ENCODE measurements at regions not wholly inside any gene's neighbourhood (a gene's known extent, or its start where the extent isn't known, plus 50 kb on each side); places are given as distances from the start of the nearest gene placed in this dataset.
"Not testable (repeated sequence)": the region's sequence is repeated elsewhere in the genome, so short reads cannot be mapped to it uniquely, and the experiment has no call there.

GRCh38 chr4:63062891-63063290 lies 1346.4 kb downstream of the TECRL start:
- DNase-seq (ENCODE audit: low read depth in 2 of 2) = not testable (repeated sequence)

GRCh38 chr4:63049726-63050125 lies 1359.5 kb downstream of the TECRL start:
- no peak for DNase-seq (ENCODE audit: low read depth in 2 of 2)

- no peak for DNase-seq (ENCODE audit: low read depth in 2 of 2)
These were observed 1360.0 kb downstream of the TECRL start for GRCh38 chr4:63049278-63049677.

GRCh38 chr4:63036159-63036866 lies 1372.9 kb downstream of the TECRL start:
- DNase-seq (ENCODE audit: low read depth in 2 of 2) = no peak

- DNase-seq (ENCODE audit: low read depth in 2 of 2) = no peak
These were observed 1379.9 kb downstream of the TECRL start for GRCh38 chr4:63029380-63029779.

- DNase-seq (ENCODE audit: low read depth in 2 of 2) = no peak
These were observed 1388.6 kb downstream of the TECRL start for GRCh38 chr4:63020661-63021060.

- no peak for DNase-seq (ENCODE audit: low read depth in 2 of 2)
These were observed 1392.0 kb downstream of the TECRL start for GRCh38 chr4:63017300-63017699.

DNA sequence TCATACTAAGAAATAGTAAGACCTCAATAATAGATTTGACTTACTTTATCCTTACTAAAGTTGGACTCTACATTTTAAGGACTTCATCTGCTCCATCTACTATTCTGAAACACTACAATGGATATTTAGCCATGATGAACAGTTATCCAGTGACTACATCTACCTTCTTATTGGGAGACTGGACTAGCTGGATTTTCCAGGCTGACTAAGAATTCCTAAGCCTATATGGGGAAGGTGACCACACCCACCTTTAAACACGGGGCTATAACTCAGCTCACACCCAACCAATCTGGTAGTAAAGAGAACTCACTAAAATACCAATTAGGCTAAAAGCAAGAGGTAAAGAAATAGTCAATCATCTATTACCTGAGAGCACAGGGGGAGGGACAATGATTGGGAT lies 1438.4 kb downstream of the TECRL start:
- DNase-seq (ENCODE audit: low read depth in 2 of 2) = no peak

- DNase-seq (ENCODE audit: low read depth in 2 of 2) = no peak
These were observed 1448.8 kb downstream of the TECRL start for GRCh38 chr4:62960415-62960814.

DNA sequence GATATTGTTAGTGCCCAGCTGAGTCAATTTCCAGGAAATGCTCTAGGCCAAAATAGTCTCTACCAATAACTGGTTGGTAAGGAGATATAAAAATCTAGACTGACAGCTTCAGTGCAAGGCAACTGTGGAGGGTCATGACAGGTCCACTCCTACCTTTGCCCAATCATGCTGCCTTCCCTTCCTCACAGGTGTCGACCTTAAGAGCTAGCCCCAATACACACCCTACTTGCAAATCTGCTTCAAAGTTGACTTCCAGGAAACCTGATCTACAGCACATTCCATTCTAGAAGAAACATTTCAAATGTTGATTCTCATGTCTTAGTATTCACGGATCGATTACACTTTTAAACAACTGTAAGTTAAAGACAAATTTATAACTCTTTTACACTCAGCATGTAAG lies 1455.5 kb downstream of the TECRL start:
- no peak for DNase-seq (ENCODE audit: low read depth in 2 of 2)

- no peak for DNase-seq (ENCODE audit: low read depth in 2 of 2)
These were observed 1456.9 kb downstream of the TECRL start for GRCh38 chr4:62952366-62952765.

GRCh38 chr4:62948108-62948507 lies 1461.1 kb downstream of the TECRL start:
- no peak for DNase-seq (ENCODE audit: low read depth in 2 of 2)

GRCh38 chr4:62940229-62940628 lies 1469.0 kb downstream of the TECRL start:
- no peak for DNase-seq (ENCODE audit: low read depth in 2 of 2)

DNA sequence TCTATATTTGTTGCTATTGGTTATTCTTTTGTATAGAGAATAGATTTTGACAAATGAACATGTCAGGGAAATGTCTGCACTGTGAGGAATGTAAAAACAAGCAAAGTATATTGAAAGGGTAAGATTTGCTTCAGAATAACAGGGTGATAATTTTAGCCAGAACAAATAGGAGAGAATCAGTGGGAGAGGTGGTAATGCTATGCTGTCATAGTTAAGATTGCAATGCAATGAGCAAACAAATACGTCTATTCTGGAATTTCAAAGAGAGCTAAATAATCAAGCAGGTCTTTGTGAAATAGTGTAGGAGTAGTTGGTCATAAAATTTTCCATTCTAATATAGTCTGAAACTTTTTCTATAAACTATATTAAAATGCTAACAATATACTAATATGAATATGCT lies 1478.4 kb downstream of the TECRL start:
- DNase-seq (ENCODE audit: low read depth in 2 of 2) = no peak

DNA sequence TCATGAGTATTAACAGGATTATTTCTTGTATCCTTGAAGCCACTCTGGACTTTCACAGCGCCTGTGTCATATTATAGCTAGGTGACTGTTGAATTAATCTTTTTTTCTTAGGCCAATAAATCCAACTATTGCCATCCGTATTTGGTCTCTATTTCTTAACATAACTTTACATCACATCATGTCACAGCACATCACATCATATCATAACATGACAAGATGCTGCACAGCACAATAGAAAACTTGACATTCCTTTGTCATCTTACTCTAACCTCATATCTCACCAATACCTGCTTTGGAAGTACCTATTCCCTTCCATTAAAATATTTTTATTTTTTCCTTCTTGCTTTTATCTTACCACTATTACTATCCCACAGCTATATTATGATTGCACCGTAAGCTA lies 1480.8 kb downstream of the TECRL start:
- no peak for DNase-seq (ENCODE audit: low read depth in 2 of 2)

DNA sequence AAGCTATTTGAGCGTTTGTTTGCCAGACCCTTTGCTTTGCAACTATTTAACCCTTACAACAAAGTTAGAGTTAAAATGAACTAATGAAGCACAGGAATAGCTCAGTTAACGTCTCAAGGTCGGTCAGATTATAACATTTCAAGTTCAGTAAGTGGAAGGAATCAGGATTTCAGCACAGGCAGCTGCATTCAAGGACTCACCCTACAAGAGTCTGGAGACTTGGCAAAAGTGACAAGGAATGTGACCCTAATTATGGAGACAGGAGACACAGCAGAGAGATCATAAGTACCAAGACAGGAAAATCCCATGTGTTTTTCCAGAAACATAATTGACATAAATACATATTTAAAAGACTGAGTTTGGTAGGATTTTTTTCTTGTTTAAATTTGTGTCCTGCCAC lies 1481.7 kb downstream of the TECRL start:
- DNase-seq (ENCODE audit: low read depth in 2 of 2) = no peak

DNA sequence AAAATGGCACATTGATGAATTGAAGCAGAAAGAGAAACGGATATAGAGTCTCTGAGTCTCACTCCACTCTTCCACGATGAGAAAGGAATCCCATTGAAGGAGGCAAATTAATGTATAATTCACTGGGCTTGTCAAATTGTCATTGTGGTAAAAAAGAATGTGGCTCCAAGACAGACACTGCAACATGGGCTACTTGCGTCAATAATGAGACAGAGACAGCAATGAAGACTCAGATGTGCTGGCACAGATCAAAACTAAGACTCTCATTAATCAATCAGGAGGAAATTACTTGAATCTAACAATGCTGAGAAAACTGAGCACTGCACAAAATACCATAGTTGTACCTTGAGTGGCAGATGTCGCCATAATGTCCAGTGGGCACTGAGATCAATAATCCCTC lies 1485.5 kb downstream of the TECRL start:
- DNase-seq (ENCODE audit: low read depth in 2 of 2) = no peak

GRCh38 chr4:62917649-62918048 lies 1491.6 kb downstream of the TECRL start:
- DNase-seq (ENCODE audit: low read depth in 2 of 2) = no peak

- no peak for DNase-seq (ENCODE audit: low read depth in 2 of 2)
These were observed 1494.5 kb downstream of the TECRL start for GRCh38 chr4:62914758-62915157.

DNA sequence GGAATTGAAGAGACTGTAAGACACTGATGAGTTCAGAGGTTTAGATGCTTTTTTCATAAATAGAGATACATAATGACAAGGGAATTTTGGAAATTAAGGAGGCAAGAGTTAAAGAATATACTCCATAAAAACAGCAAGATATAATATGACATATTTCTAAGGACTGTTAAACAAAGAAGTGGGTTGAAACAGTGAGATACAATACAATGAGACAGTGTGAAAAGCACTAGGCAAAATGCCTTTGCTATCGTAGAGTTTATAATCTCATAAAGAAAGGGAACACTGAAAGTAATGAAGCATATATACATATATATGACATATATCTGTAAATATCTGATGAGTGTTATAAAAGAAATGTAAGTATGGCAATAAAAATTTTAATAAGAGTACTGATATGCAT lies 1496.2 kb downstream of the TECRL start:
- DNase-seq (ENCODE audit: low read depth in 2 of 2) = no peak

GRCh38 chr4:62912531-62912930 lies 1496.7 kb downstream of the TECRL start:
- no peak for DNase-seq (ENCODE audit: low read depth in 2 of 2)

- DNase-seq (ENCODE audit: low read depth in 2 of 2) = no peak
These were observed 1500.0 kb downstream of the TECRL start for GRCh38 chr4:62909238-62909637.

DNA sequence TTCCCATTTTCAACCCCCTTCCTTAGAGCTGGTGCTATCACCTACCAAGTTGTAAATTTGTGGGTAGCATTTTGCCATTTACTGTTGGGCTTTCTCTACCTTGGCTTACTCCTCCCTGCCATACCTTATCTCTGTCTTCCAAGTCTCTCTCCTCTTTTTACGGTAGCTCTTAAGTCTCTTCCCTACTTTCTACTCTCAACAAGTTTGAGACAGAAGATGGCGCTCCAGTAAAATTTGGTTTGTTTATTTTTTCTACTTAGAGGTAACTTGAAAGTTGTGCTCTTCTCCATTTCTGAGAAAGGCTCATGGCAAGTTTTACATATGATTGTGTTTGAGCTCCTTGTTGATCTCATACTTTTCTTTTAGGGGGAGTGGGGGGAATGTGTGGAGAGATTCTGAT lies 1508.1 kb downstream of the TECRL start:
- DNase-seq (ENCODE audit: low read depth in 2 of 2) = no peak

DNA sequence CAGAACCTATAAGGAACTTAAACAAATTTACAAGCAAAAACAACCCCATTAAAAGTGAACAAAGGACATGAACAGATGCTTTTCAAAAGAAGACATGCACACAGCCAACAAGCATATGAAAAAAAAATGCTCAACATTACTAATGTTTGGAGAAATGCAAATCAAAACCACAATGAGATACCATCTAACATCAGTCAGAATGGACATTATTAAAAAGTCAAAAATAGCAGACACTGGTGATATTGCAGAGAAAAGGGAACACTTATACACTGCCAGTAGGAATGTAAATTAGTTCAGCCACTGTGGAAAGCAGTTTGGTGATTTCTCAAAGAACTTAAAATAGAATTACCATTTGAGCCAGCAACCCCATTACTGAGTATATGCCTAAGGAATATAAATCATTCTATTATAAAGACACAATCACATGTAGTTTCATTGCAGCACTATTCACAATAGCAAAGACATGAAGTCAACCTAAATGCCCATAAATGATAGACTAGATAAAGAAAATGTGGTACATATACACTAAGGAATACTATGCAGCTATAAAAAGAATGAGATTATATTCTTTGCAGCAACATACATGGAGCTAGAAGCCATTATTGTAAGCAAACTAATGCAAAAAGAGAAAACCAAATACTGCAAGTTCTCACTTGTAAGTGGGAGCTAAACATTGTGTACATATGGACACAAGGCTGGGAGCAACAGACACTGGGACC lies 1509.4 kb downstream of the TECRL start:
- no peak for DNase-seq (ENCODE audit: low read depth in 2 of 2)
